ENCODE measurements at regions not wholly inside any gene's neighbourhood (a gene's known extent, or its start where the extent isn't known, plus 50 kb on each side); places are given as distances from the start of the nearest gene placed in this dataset.

- Mint-ChIP-seq H3K36me3 (no peaks in the 10 kb centered on the region), H3K4me1 (no peaks in the 10 kb centered on the region), H3K27ac (no peak overlapping the region), H3K4me3 (no peak overlapping the region), H3K9me3 (peaks cover 0 to 8% (median 0%) of the 10 kb centered on the region in 7 donors), H3K27me3 (ENCODE audit: low read depth in 3 of 3) (peaks cover 0 to 4% (median 4%) of the 10 kb centered on the region in 3 donors)
- Histone ChIP-seq H3K79me2 (ENCODE audit: insufficient read depth, low read length) (no peaks in the 10 kb centered on the region), H3K9ac (ENCODE audit: insufficient read depth, low read length, poor library complexity, severe bottlenecking) (no peak overlapping the region), H3K36me3 (replicated peaks in 1 of 2; ENCODE audit: control insufficient read depth in 1 of 2, insufficient read depth in 2 of 2, low read length in 2 of 2) (no peaks in the 10 kb centered on the region), H3K27ac (ENCODE audit: low read depth in 1 of 2, low read length in 2 of 2) (no peak overlapping the region), H3K4me2 (replicated peaks; ENCODE audit: extremely low read depth, low read length, poor library complexity, severe bottlenecking) (no peak overlapping the region), H2AFZ (ENCODE audit: insufficient read depth, low read depth, low read length, poor library complexity, severe bottlenecking) (no peak overlapping the region), H3K9me3 (replicated peaks in 1 of 2; ENCODE audit: control insufficient read depth in 1 of 2, insufficient read depth in 1 of 2, low read length in 2 of 2) (no peaks in the 10 kb centered on the region), H3K4me3 (replicated peaks in 1 of 3; ENCODE audit: low read depth in 2 of 3, low read length in 3 of 3) (no peak overlapping the region), H3K4me1 (ENCODE audit: control insufficient read depth in 1 of 2, insufficient read depth in 2 of 2, low read length in 2 of 2) (no peaks in the 10 kb centered on the region), H4K20me1 (ENCODE audit: insufficient read depth, low read length) (no peaks in the 10 kb centered on the region), H3K27me3 (ENCODE audit: control insufficient read depth in 2 of 2, insufficient read depth in 2 of 2, low read length in 2 of 2) (no peaks in the 10 kb centered on the region)
- intact Hi-C loops (cut with micrococcal nuclease), result no loop called here
- TF ChIP-seq CTCF (IDR thresholded peaks at IDR 0.05), result no peak
- 80% methylated on average over 1 of the region's 3 CpGs for WGBS (ENCODE audit: insufficient coverage)
- no peak for DNase-seq
These were observed 134.0 kb downstream of the YIPF5 start for GRCh38 chr5:144036476-144036875.

DNA sequence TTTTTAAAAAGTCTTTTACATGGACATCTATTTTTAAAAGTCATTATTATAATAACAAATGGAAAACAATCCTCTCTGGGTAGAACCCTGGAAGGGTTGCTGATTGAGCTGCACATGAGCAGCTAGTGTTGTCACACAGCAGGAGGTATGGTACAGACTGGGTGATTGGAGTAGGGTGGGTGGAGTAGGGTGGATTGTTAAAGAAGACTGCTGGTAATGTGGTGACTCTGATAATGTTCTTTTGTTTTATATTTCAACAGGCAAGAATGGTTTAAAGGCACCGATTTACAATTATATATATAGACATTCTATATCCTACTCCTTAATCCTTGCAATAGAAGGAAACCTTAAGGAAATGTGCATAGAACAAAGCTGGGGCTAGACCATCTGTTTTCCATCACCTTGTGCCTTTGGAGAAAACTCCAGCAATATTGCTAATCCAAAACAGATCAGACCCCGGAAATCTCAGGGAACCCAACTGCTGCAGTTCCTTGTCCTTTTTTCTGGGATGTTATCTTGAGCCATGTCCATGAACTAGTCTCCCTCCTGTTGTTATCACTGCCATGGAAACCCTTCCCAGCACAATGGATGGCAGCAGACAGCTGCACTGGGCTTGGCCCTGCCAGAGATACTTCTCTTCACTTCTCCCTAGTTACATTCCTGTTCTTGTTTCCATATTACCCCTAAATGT, 129.7 kb downstream of the YIPF5 start:
- Histone ChIP-seq H3K79me2 (ENCODE audit: insufficient read depth, low read length) (no peaks in the 10 kb centered on the region), H3K9me3 (replicated peaks in 1 of 2; ENCODE audit: control insufficient read depth in 1 of 2, insufficient read depth in 1 of 2, low read length in 2 of 2) (no peaks in the 10 kb centered on the region), H2AFZ (ENCODE audit: insufficient read depth, low read depth, low read length, poor library complexity, severe bottlenecking) (no peak overlapping the region), H3K4me1 (ENCODE audit: control insufficient read depth in 1 of 2, insufficient read depth in 2 of 2, low read length in 2 of 2) (no peaks in the 10 kb centered on the region), H3K4me2 (replicated peaks; ENCODE audit: extremely low read depth, low read length, poor library complexity, severe bottlenecking) (no peak overlapping the region), H3K27me3 (ENCODE audit: control insufficient read depth in 2 of 2, insufficient read depth in 2 of 2, low read length in 2 of 2) (no peaks in the 10 kb centered on the region), H3K4me3 (replicated peaks in 1 of 3; ENCODE audit: low read depth in 2 of 3, low read length in 3 of 3) (no peak overlapping the region), H3K27ac (ENCODE audit: low read depth in 1 of 2, low read length in 2 of 2) (no peak overlapping the region), H3K9ac (ENCODE audit: insufficient read depth, low read length, poor library complexity, severe bottlenecking) (no peak overlapping the region), H3K36me3 (replicated peaks in 1 of 2; ENCODE audit: control insufficient read depth in 1 of 2, insufficient read depth in 2 of 2, low read length in 2 of 2) (no peaks in the 10 kb centered on the region), H4K20me1 (ENCODE audit: insufficient read depth, low read length) (no peaks in the 10 kb centered on the region)
- H3K9me3 Mint-ChIP-seq, result peaks cover 0 to 15% (median 4%) of the 10 kb centered on the region in 7 donors
- DNase-seq, result no peak
- peaks cover 0 to 1% (median 0%) of the 10 kb centered on the region in 3 donors for H3K27me3 Mint-ChIP-seq (ENCODE audit: low read depth in 3 of 3)
- WGBS (ENCODE audit: insufficient coverage), result 100% methylated on average over 1 of the region's 2 CpGs
- no peak for TF ChIP-seq CTCF (IDR thresholded peaks at IDR 0.05)
- no peak overlapping the region for H3K27ac Mint-ChIP-seq
- H3K4me1 Mint-ChIP-seq, result no peaks in the 10 kb centered on the region
- H3K36me3 Mint-ChIP-seq, result no peaks in the 10 kb centered on the region
- intact Hi-C loops (cut with micrococcal nuclease), result no loop called here
- H3K4me3 Mint-ChIP-seq, result no peak overlapping the region
